Tibial nerve (tissue), 4 donors: ENCODE measurements at regions not wholly inside any gene's neighbourhood (a gene's known extent, or its start where the extent isn't known, plus 50 kb on each side); places are given as distances from the start of the nearest gene placed in this dataset.

Experiments
- CTCF ChIP-seq, 5 experiments: fragments of 200-600 bp in 3 of 5; fragments of 450-650 bp in 2 of 5; sonication (generic) in 3 of 5; IDR thresholded peaks; one replicate each; pipeline ENCODE4 v1.5.1; 2016 to 2019; ENCODE audit warnings: antibody characterized with exemption in 5 of 5, mild to moderate bottlenecking in 3 of 5, moderate library complexity in 2 of 5
- EP300 ChIP-seq, 2 donors: sonication (generic); formaldehyde crosslinking; IDR thresholded peaks; one replicate each; pipeline ENCODE4 v1.6.1; 2017; ENCODE audit warnings: antibody characterized with exemption in 2 of 2, mild to moderate bottlenecking in 1 of 2
- POLR2A ChIP-seq, 2 donors: fragments of 450-650 bp; IDR thresholded peaks; one replicate each; pipeline ENCODE4 v1.6.1; 2017; ENCODE audit warnings: antibody characterized with exemption in 2 of 2, mild to moderate bottlenecking in 2 of 2, moderate library complexity in 2 of 2

- TF ChIP-seq POLR2A (IDR thresholded peaks at IDR 0.05) (no peak), CTCF (IDR thresholded peaks at IDR 0.05) (no peak), EP300 (IDR thresholded peaks at IDR 0.05) (no peak)
These were observed 107.4 kb downstream of the TUSC1 start for GRCh38 chr9:25570802-25571201.
